ENCODE measurements at regions not wholly inside any gene's neighbourhood (a gene's known extent, or its start where the extent isn't known, plus 50 kb on each side); places are given as distances from the start of the nearest gene placed in this dataset.

- TF ChIP-seq, protein P1, sequence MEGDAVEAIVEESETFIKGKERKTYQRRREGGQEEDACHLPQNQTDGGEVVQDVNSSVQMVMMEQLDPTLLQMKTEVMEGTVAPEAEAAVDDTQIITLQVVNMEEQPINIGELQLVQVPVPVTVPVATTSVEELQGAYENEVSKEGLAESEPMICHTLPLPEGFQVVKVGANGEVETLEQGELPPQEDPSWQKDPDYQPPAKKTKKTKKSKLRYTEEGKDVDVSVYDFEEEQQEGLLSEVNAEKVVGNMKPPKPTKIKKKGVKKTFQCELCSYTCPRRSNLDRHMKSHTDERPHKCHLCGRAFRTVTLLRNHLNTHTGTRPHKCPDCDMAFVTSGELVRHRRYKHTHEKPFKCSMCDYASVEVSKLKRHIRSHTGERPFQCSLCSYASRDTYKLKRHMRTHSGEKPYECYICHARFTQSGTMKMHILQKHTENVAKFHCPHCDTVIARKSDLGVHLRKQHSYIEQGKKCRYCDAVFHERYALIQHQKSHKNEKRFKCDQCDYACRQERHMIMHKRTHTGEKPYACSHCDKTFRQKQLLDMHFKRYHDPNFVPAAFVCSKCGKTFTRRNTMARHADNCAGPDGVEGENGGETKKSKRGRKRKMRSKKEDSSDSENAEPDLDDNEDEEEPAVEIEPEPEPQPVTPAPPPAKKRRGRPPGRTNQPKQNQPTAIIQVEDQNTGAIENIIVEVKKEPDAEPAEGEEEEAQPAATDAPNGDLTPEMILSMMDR (IDR thresholded peaks at IDR 0.05; ENCODE audit: low read length): no peak
- no peak for TF ChIP-seq EZH2phosphoT487 (IDR thresholded peaks at IDR 0.05; ENCODE audit: low read length)
Observed at GRCh38 chr18:22609642-22610041, 191.9 kb upstream of the CTAGE1 start.

Measured in MM.1S (cell line).